ENCODE measurements at regions not wholly inside any gene's neighbourhood (a gene's known extent, or its start where the extent isn't known, plus 50 kb on each side); places are given as distances from the start of the nearest gene placed in this dataset.

GRCh38 chr9:103902263-103902662 is 191.8 kb upstream of the SMC2 start (continued):
- TF ChIP-seq, protein P1, sequence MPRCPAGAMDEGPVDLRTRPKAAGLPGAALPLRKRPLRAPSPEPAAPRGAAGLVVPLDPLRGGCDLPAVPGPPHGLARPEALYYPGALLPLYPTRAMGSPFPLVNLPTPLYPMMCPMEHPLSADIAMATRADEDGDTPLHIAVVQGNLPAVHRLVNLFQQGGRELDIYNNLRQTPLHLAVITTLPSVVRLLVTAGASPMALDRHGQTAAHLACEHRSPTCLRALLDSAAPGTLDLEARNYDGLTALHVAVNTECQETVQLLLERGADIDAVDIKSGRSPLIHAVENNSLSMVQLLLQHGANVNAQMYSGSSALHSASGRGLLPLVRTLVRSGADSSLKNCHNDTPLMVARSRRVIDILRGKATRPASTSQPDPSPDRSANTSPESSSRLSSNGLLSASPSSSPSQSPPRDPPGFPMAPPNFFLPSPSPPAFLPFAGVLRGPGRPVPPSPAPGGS (CRISPR knock-in tag; IDR thresholded peaks at IDR 0.05), result no peak
- TF ChIP-seq CCAR2 (optimal IDR thresholded peaks at IDR 0.05; ENCODE audit: low read depth, low read length) (no peak), ZNF292 (CRISPR knock-in tag; IDR thresholded peaks at IDR 0.05; ENCODE audit: borderline replicate concordance, low read depth) (no peak), ZZZ3 (CRISPR knock-in tag; IDR thresholded peaks at IDR 0.05; ENCODE audit: borderline replicate concordance) (no peak)
- TF ChIP-seq, protein P2, sequence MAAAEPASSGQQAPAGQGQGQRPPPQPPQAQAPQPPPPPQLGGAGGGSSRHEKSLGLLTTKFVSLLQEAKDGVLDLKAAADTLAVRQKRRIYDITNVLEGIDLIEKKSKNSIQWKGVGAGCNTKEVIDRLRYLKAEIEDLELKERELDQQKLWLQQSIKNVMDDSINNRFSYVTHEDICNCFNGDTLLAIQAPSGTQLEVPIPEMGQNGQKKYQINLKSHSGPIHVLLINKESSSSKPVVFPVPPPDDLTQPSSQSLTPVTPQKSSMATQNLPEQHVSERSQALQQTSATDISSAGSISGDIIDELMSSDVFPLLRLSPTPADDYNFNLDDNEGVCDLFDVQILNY (CRISPR knock-in tag; conservative IDR thresholded peaks at IDR 0.05), result no peak
- TF ChIP-seq, protein P3, sequence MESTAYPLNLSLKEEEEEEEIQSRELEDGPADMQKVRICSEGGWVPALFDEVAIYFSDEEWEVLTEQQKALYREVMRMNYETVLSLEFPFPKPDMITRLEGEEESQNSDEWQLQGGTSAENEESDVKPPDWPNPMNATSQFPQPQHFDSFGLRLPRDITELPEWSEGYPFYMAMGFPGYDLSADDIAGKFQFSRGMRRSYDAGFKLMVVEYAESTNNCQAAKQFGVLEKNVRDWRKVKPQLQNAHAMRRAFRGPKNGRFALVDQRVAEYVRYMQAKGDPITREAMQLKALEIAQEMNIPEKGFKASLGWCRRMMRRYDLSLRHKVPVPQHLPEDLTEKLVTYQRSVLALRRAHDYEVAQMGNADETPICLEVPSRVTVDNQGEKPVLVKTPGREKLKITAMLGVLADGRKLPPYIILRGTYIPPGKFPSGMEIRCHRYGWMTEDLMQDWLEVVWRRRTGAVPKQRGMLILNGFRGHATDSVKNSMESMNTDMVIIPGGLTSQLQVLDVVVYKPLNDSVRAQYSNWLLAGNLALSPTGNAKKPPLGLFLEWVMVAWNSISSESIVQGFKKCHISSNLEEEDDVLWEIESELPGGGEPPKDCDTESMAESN (CRISPR knock-in tag; conservative IDR thresholded peaks at IDR 0.05), result no peak
- TF ChIP-seq, protein P4, sequence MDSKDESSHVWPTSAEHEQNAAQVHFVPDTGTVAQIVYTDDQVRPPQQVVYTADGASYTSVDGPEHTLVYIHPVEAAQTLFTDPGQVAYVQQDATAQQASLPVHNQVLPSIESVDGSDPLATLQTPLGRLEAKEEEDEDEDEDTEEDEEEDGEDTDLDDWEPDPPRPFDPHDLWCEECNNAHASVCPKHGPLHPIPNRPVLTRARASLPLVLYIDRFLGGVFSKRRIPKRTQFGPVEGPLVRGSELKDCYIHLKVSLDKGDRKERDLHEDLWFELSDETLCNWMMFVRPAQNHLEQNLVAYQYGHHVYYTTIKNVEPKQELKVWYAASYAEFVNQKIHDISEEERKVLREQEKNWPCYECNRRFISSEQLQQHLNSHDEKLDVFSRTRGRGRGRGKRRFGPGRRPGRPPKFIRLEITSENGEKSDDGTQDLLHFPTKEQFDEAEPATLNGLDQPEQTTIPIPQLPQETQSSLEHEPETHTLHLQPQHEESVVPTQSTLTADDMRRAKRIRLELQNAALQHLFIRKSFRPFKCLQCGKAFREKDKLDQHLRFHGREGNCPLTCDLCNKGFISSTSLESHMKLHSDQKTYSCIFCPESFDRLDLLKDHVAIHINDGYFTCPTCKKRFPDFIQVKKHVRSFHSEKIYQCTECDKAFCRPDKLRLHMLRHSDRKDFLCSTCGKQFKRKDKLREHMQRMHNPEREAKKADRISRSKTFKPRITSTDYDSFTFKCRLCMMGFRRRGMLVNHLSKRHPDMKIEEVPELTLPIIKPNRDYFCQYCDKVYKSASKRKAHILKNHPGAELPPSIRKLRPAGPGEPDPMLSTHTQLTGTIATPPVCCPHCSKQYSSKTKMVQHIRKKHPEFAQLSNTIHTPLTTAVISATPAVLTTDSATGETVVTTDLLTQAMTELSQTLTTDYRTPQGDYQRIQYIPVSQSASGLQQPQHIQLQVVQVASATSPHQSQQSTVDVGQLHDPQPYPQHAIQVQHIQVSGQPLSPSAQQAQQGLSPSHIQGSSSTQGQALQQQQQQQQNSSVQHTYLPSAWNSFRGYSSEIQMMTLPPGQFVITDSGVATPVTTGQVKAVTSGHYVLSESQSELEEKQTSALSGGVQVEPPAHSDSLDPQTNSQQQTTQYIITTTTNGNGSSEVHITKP (CRISPR knock-in tag; IDR thresholded peaks at IDR 0.05; ENCODE audit: low read depth), result no peak
